Calu3 (cell line): ENCODE measurements at regions not wholly inside any gene's neighbourhood (a gene's known extent, or its start where the extent isn't known, plus 50 kb on each side); places are given as distances from the start of the nearest gene placed in this dataset.

Experiments used
- BruUV-seq: library from RNA; stranded (reverse); fragments of 400-500 nt; replicated peaks from 2 replicates; lab custom pipeline; 2021; lab: Mats Ljungman, UMichigan
- CTCF ChIA-PET: fragments of 300-600 bp; sonication (Branson Sonifier 250); formaldehyde crosslinking; loops from one replicate; lab custom pipeline; 2022; ENCODE audit warnings: antibody characterized with exemption; lab: Charles Lee
- DNase-seq: peaks from one replicate; pipeline ENCODE4 v3.0.0; 2022
- H3K27ac Mint-ChIP-seq: one replicate; pipeline ENCODE4 v1.8.0; 2022; ENCODE audit warnings: mixed read lengths; ENCODE audit not compliant: unreplicated experiment
- H3K27me3 Mint-ChIP-seq: one replicate; pipeline ENCODE4 v1.8.0; 2022; ENCODE audit warnings: mixed read lengths; ENCODE audit not compliant: unreplicated experiment
- H3K36me3 Mint-ChIP-seq: one replicate; pipeline ENCODE4 v1.8.0; 2022; ENCODE audit warnings: mild to moderate bottlenecking, moderate library complexity, mixed read lengths; ENCODE audit not compliant: insufficient read depth, unreplicated experiment
- H3K4me1 Mint-ChIP-seq: one replicate; pipeline ENCODE4 v1.8.0; 2022; ENCODE audit warnings: mild to moderate bottlenecking, low read depth, mixed read lengths; ENCODE audit not compliant: unreplicated experiment
- H3K4me3 Mint-ChIP-seq: one replicate; pipeline ENCODE4 v1.8.0; 2022; ENCODE audit warnings: mild to moderate bottlenecking, low read depth, moderate library complexity, mixed read lengths; ENCODE audit not compliant: unreplicated experiment
- H3K9me3 Mint-ChIP-seq: one replicate; pipeline ENCODE4 v1.8.0; 2022; ENCODE audit warnings: low read depth, mixed read lengths; ENCODE audit not compliant: unreplicated experiment
- CTCF ChIP-seq: fragments of 200-600 bp; IDR thresholded peaks from one replicate; pipeline ENCODE4 v1.8.0; 2022; ENCODE audit warnings: antibody characterized with exemption; ENCODE audit not compliant: unreplicated experiment
- intact Hi-C: fragments of 100-400 bp; cut with micrococcal nuclease; formaldehyde crosslinking; loops from one replicate; pipeline ENCODE4 v1.10.0; 2022; ENCODE audit not compliant: unreplicated experiment

GRCh38 chr15:39099524-39099923 is 481.4 kb upstream of the THBS1 start:
- H3K27ac Mint-ChIP-seq: no peak overlapping the region
- no peak overlapping the region for H3K4me3 Mint-ChIP-seq
- H3K9me3 Mint-ChIP-seq: peaks cover 7% of the 10 kb centered on the region
- CTCF ChIA-PET: no interaction called here
- no TSS peak for BruUV-seq
- H3K4me1 Mint-ChIP-seq: no peaks in the 10 kb centered on the region
- H3K36me3 Mint-ChIP-seq: no peaks in the 10 kb centered on the region
- no peaks in the 10 kb centered on the region for H3K27me3 Mint-ChIP-seq
- intact Hi-C loops: no loop called here
- DNase-seq: no peak
- TF ChIP-seq CTCF: no peak

- CTCF ChIA-PET: no interaction called here
- H3K4me3 Mint-ChIP-seq: no peak overlapping the region
- no peaks in the 10 kb centered on the region for H3K4me1 Mint-ChIP-seq
- H3K36me3 Mint-ChIP-seq: no peaks in the 10 kb centered on the region
- DNase-seq: no peak
- intact Hi-C loops: no loop called here
- peaks cover 7% of the 10 kb centered on the region for H3K9me3 Mint-ChIP-seq
- no peaks in the 10 kb centered on the region for H3K27me3 Mint-ChIP-seq
- no peak for TF ChIP-seq CTCF
- no peak overlapping the region for H3K27ac Mint-ChIP-seq
- no TSS peak for BruUV-seq
Measured at GRCh38 chr15:39100106-39100660, 480.7 kb upstream of the THBS1 start.

GRCh38 chr15:39102431-39102830 is 478.4 kb upstream of the THBS1 start:
- Mint-ChIP-seq H3K36me3 (no peaks in the 10 kb centered on the region), H3K27me3 (no peaks in the 10 kb centered on the region), H3K4me1 (no peaks in the 10 kb centered on the region), H3K27ac (no peak overlapping the region), H3K4me3 (no peak overlapping the region), H3K9me3 (peaks cover 7% of the 10 kb centered on the region)
- no TSS peak for BruUV-seq
- intact Hi-C loops: no loop called here
- no peak for TF ChIP-seq CTCF
- no peak for DNase-seq
- CTCF ChIA-PET: no interaction called here

GRCh38 chr15:39106950-39107349 is 473.9 kb upstream of the THBS1 start:
- BruUV-seq: no TSS peak
- CTCF ChIA-PET: no interaction called here
- intact Hi-C loops: no loop called here
- no peaks in the 10 kb centered on the region for H3K36me3 Mint-ChIP-seq
- H3K4me3 Mint-ChIP-seq: no peak overlapping the region
- H3K9me3 Mint-ChIP-seq: peaks cover 7% of the 10 kb centered on the region
- no peak for TF ChIP-seq CTCF
- H3K27me3 Mint-ChIP-seq: no peaks in the 10 kb centered on the region
- DNase-seq: no peak
- no peak overlapping the region for H3K27ac Mint-ChIP-seq
- no peaks in the 10 kb centered on the region for H3K4me1 Mint-ChIP-seq
